Fibroblast of lung (primary cell): ENCODE measurements at regions not wholly inside any gene's neighbourhood (a gene's known extent, or its start where the extent isn't known, plus 50 kb on each side); places are given as distances from the start of the nearest gene placed in this dataset.

Experiments used
- CTCF ChIP-seq, 2 donors: IDR thresholded peaks in 1 of 2; conservative IDR thresholded peaks in 1 of 2; 1 replicate in 1 of 2; 2 replicates in 1 of 2; pipeline ENCODE4 v1.5.1; 2011 to 2012; ENCODE audit warnings: low read length in 2 of 2, control low read depth in 1 of 2, inconsistent platforms in 1 of 2, low read depth in 1 of 2, mild to moderate bottlenecking in 1 of 2
- EZH2 ChIP-seq: IDR thresholded peaks from 2 replicates; pipeline ENCODE4 v1.5.1; 2012; ENCODE audit warnings: low read length, control low read depth, mild to moderate bottlenecking; ENCODE audit errors: missing control alignments

GRCh38 chr9:19600538-19600937 lies 188.3 kb downstream of the SLC24A2 start:
- TF ChIP-seq CTCF (conservative IDR thresholded peaks at IDR 0.05 in 1 of 2, IDR thresholded peaks at IDR 0.05 in 1 of 2; ENCODE audit: low read depth in 1 of 2, low read length in 2 of 2) (no peak), EZH2 (no peak)
